ENCODE measurements at regions not wholly inside any gene's neighbourhood (a gene's known extent, or its start where the extent isn't known, plus 50 kb on each side); places are given as distances from the start of the nearest gene placed in this dataset.

DNA sequence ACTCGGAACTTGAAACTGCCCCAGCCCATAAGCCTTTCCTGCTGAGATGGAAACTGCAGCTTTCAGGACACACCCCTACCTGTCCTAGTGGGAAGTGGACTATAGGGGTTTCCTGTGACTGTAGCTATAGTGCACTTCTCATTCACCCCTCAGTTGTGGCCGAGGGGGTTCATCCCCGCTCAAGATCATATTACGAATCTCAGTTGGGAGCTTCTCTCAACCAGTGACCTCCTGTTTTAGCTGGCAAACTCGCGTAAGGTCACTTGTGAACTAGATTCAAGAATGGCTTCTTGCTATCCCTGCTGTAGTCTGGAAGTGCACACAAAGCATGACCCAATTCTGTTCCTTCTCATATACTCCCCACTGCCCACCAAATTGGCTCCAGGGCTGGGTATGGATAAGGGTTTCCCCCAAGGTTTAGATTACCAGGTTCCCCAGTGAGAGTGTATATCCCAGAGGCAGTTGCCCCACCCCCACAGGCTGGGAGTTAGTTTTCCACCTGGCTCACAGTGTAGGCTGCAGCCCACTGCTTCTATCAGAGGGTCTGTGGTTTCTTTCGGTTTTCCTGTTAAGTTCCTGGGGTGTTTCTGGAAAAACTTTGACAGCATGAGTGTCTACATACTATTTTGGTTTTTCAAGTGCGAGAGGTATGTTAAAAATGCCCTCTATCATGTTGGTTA is 812.9 kb downstream of the JRKL start:
- H2AFZ ChIP-seq (replicated peaks), result peak overlapping the region; percentile 47
- Mint-ChIP-seq H3K36me3 (no peaks in the 10 kb centered on the region), H3K27ac (no peak overlapping the region), H3K27me3 (ENCODE audit: insufficient read depth, low read depth) (peaks cover 4% of the 10 kb centered on the region), H3K4me1 (peaks cover 11% of the 10 kb centered on the region), H3K4me3 (no peak overlapping the region), H3K9me3 (peaks cover 5% of the 10 kb centered on the region)
- H3K9me3 ChIP-seq (ENCODE audit: low read depth), result no peaks in the 10 kb centered on the region
- H3K27me3 ChIP-seq, result no peaks in the 10 kb centered on the region
- no peak overlapping the region for H3K9ac ChIP-seq
- no peak overlapping the region for H3K27ac ChIP-seq
- H4K20me1 ChIP-seq (ENCODE audit: low read depth), result no peaks in the 10 kb centered on the region
- H3F3A ChIP-seq (ENCODE audit: low read depth), result no peaks in the 10 kb centered on the region
- H3K36me3 ChIP-seq, result no peaks in the 10 kb centered on the region
- H3K4me3 ChIP-seq, result no peak overlapping the region
- peak; percentile 5 for DNase-seq (ENCODE audit: low spot score)
- TF ChIP-seq EZH2 (IDR thresholded peaks at IDR 0.05), result no peak
- TF ChIP-seq, protein P1, sequence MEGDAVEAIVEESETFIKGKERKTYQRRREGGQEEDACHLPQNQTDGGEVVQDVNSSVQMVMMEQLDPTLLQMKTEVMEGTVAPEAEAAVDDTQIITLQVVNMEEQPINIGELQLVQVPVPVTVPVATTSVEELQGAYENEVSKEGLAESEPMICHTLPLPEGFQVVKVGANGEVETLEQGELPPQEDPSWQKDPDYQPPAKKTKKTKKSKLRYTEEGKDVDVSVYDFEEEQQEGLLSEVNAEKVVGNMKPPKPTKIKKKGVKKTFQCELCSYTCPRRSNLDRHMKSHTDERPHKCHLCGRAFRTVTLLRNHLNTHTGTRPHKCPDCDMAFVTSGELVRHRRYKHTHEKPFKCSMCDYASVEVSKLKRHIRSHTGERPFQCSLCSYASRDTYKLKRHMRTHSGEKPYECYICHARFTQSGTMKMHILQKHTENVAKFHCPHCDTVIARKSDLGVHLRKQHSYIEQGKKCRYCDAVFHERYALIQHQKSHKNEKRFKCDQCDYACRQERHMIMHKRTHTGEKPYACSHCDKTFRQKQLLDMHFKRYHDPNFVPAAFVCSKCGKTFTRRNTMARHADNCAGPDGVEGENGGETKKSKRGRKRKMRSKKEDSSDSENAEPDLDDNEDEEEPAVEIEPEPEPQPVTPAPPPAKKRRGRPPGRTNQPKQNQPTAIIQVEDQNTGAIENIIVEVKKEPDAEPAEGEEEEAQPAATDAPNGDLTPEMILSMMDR (IDR thresholded peaks at IDR 0.05), result no peak
- TF ChIP-seq EZH2phosphoT487 (IDR thresholded peaks at IDR 0.05), result no peak
- no peaks in the 10 kb centered on the region for H3K79me2 ChIP-seq (ENCODE audit: low read depth)
- H3K4me2 ChIP-seq, result no peak overlapping the region
- H3K4me1 ChIP-seq, result peaks cover 10% of the 10 kb centered on the region

DNA sequence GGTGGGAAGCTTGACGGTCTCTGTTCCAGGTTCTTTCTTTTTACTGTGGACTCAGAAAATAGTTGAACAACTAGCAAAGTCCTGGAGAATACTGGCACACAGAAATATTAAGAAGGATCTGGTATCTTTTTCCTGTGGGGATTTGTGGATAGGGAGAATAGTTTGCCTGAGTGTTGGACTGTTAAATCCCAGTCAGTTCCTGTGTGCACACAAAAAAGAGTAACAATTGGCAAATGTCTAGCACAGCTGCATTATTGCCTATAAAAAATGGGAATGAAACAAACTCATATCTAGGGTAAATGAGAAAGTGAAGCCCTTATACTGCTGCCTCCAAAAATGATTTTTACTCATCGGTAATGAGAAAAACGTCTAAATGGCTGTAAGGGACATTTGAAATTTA is 828.2 kb downstream of the JRKL start:
- H3K9me3 ChIP-seq (ENCODE audit: low read depth), result no peaks in the 10 kb centered on the region
- no peaks in the 10 kb centered on the region for H3K27me3 Mint-ChIP-seq (ENCODE audit: insufficient read depth, low read depth)
- H2AFZ ChIP-seq (replicated peaks), result no peak overlapping the region
- H3F3A ChIP-seq (ENCODE audit: low read depth), result no peaks in the 10 kb centered on the region
- no peaks in the 10 kb centered on the region for H3K36me3 Mint-ChIP-seq
- no peak overlapping the region for H3K27ac Mint-ChIP-seq
- H4K20me1 ChIP-seq (ENCODE audit: low read depth), result no peaks in the 10 kb centered on the region
- H3K36me3 ChIP-seq, result no peaks in the 10 kb centered on the region
- no peaks in the 10 kb centered on the region for H3K79me2 ChIP-seq (ENCODE audit: low read depth)
- H3K9ac ChIP-seq, result no peak overlapping the region
- no peak overlapping the region for H3K27ac ChIP-seq
- H3K4me2 ChIP-seq, result no peak overlapping the region
- H3K27me3 ChIP-seq, result no peaks in the 10 kb centered on the region
- no peaks in the 10 kb centered on the region for H3K9me3 Mint-ChIP-seq
- H3K4me3 ChIP-seq, result no peak overlapping the region
- no peak for DNase-seq (ENCODE audit: low spot score)
- TF ChIP-seq, protein P1 (IDR thresholded peaks at IDR 0.05), result no peak
- TF ChIP-seq EZH2phosphoT487 (IDR thresholded peaks at IDR 0.05) (no peak), EZH2 (IDR thresholded peaks at IDR 0.05) (no peak)
- no peaks in the 10 kb centered on the region for H3K4me1 ChIP-seq
- H3K4me3 Mint-ChIP-seq, result no peak overlapping the region
- H3K4me1 Mint-ChIP-seq, result no peaks in the 10 kb centered on the region

DNA sequence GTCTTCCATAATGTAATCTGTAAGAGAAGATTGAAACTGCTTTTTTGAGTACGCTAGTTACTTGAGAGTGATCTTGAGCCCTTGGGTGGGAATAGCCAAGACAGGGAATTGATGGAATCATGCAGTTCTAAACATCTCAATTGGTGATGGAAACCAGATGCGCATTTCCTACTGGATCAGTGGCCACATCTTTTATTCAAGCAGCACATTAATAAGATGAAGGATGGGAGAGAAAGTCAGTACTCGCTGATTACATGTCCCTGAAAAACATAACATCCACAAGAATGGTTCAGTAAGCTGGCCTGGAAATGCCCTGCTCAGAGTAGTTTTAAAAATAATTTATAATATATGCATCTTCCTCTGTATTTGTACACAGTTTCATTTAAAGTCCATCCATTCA is 833.8 kb downstream of the JRKL start:
- H3K4me1 Mint-ChIP-seq, result no peaks in the 10 kb centered on the region
- no peaks in the 10 kb centered on the region for H3K79me2 ChIP-seq (ENCODE audit: low read depth)
- H3K36me3 Mint-ChIP-seq, result no peaks in the 10 kb centered on the region
- no peaks in the 10 kb centered on the region for H4K20me1 ChIP-seq (ENCODE audit: low read depth)
- DNase-seq (ENCODE audit: low spot score), result no peak
- H2AFZ ChIP-seq (replicated peaks), result no peak overlapping the region
- H3K4me1 ChIP-seq, result no peaks in the 10 kb centered on the region
- H3K27ac Mint-ChIP-seq, result no peak overlapping the region
- TF ChIP-seq EZH2phosphoT487 (IDR thresholded peaks at IDR 0.05) (no peak), EZH2 (IDR thresholded peaks at IDR 0.05) (no peak)
- TF ChIP-seq, protein P1 (IDR thresholded peaks at IDR 0.05), result no peak
- H3K4me3 ChIP-seq, result no peak overlapping the region
- H3K9me3 Mint-ChIP-seq, result no peaks in the 10 kb centered on the region
- no peaks in the 10 kb centered on the region for H3K27me3 ChIP-seq
- no peaks in the 10 kb centered on the region for H3K9me3 ChIP-seq (ENCODE audit: low read depth)
- H3K4me2 ChIP-seq, result no peak overlapping the region
- no peak overlapping the region for H3K27ac ChIP-seq
- H3K36me3 ChIP-seq, result no peaks in the 10 kb centered on the region
- H3K27me3 Mint-ChIP-seq (ENCODE audit: insufficient read depth, low read depth), result no peaks in the 10 kb centered on the region
- H3K9ac ChIP-seq, result no peak overlapping the region
- no peak overlapping the region for H3K4me3 Mint-ChIP-seq
- H3F3A ChIP-seq (ENCODE audit: low read depth), result no peaks in the 10 kb centered on the region
